Spleen (tissue), 7 donors: ENCODE measurements at regions not wholly inside any gene's neighbourhood (a gene's known extent, or its start where the extent isn't known, plus 50 kb on each side); places are given as distances from the start of the nearest gene placed in this dataset.

ENCODE experiments used
- POLR2A ChIP-seq, 3 donors: fragments of 450-650 bp; IDR thresholded peaks; one replicate each; pipeline ENCODE4 v1.5.1; 2017; ENCODE audit warnings: antibody characterized with exemption in 3 of 3, mild to moderate bottlenecking in 1 of 3
- POLR2AphosphoS5 ChIP-seq, 3 donors: sonication (generic); formaldehyde crosslinking; IDR thresholded peaks; one replicate each; pipeline ENCODE4 v1.5.1; 2017; ENCODE audit warnings: antibody characterized with exemption in 3 of 3
- TF ChIP-seq, protein P1 (sequence below), 11 experiments: fragments of 200-600 bp in 7 of 11; fragments of 450-650 bp in 4 of 11; sonication (generic) in 4 of 11; IDR thresholded peaks in 8 of 11; conservative IDR thresholded peaks in 3 of 11; 1 replicate in 7 of 11; 2 replicates in 4 of 11; pipeline versions ENCODE4 v1.4.0 to v1.8.0; 2016 to 2021; ENCODE audit warnings: antibody characterized with exemption in 11 of 11, inconsistent platforms in 4 of 11, mild to moderate bottlenecking in 1 of 11
- donor health status: DM: no; HTN: no; CAD: no; lungs with moderate emphysema.
- donor health status: DM: no; HTN: no; CAD: no.
- donor health status: DM: no; HTN: no; CAD: no.

DNA sequence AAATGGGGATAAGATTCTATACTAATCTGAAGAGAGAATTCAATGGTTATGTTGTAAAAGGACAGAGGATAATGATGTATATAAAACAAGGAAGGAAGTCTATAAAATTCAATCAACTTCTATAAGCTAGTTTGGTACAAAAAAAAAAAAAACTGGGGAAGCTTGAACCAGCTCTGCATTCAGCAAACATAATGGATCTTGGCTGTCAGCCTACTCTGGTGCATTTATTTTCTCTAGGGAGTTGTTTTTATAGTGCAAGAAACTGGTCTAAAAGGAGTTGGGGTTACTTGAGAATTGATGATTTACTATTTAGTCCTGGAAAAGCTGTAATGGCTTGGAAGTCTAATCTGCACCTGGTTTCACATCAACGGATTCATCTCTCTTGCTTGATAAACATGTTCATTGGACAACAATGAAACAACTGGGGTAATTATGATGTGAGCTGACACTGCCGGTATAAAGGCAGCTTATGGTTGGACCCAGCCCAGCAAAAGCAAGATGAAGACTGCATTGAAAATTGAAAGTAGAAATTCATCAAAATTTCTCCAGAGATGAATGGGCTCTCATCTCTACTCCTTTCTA, 199.4 kb upstream of the NRIP1 start:
- TF ChIP-seq, protein P1, sequence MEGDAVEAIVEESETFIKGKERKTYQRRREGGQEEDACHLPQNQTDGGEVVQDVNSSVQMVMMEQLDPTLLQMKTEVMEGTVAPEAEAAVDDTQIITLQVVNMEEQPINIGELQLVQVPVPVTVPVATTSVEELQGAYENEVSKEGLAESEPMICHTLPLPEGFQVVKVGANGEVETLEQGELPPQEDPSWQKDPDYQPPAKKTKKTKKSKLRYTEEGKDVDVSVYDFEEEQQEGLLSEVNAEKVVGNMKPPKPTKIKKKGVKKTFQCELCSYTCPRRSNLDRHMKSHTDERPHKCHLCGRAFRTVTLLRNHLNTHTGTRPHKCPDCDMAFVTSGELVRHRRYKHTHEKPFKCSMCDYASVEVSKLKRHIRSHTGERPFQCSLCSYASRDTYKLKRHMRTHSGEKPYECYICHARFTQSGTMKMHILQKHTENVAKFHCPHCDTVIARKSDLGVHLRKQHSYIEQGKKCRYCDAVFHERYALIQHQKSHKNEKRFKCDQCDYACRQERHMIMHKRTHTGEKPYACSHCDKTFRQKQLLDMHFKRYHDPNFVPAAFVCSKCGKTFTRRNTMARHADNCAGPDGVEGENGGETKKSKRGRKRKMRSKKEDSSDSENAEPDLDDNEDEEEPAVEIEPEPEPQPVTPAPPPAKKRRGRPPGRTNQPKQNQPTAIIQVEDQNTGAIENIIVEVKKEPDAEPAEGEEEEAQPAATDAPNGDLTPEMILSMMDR (IDR thresholded peaks at IDR 0.05 in 8 of 11, conservative IDR thresholded peaks at IDR 0.05 in 3 of 11) = no peak
- TF ChIP-seq POLR2A (IDR thresholded peaks at IDR 0.05) (no peak), POLR2AphosphoS5 (IDR thresholded peaks at IDR 0.05) (no peak)
